Neural crest cell (in vitro differentiated cells): ENCODE measurements at regions not wholly inside any gene's neighbourhood (a gene's known extent, or its start where the extent isn't known, plus 50 kb on each side); places are given as distances from the start of the nearest gene placed in this dataset.
A peak's percentile ranks its signal among the peaks of the same experiment; 100 is the strongest.

Experiments used
- DNase-seq: peaks from one replicate; pipeline ENCODE4 v3.0.0; 2021; ENCODE audit warnings: low read depth, mixed read lengths, low spot score
- H3K27ac Mint-ChIP-seq: one replicate; pipeline ENCODE4 v1.8.0; 2021; ENCODE audit warnings: mild to moderate bottlenecking, mixed read lengths; ENCODE audit not compliant: unreplicated experiment
- H3K27me3 Mint-ChIP-seq: 2 replicates; pipeline ENCODE4 v1.8.0; 2021; ENCODE audit warnings: low read depth, mild to moderate bottlenecking, mixed read lengths
- H3K36me3 Mint-ChIP-seq: 2 replicates; pipeline ENCODE4 v1.8.0; 2021; ENCODE audit warnings: low read depth, mild to moderate bottlenecking, mixed read lengths
- H3K4me1 Mint-ChIP-seq: 2 replicates; pipeline ENCODE4 v1.8.0; 2021; ENCODE audit warnings: mixed read lengths
- H3K4me3 Mint-ChIP-seq: one replicate; pipeline ENCODE4 v1.8.0; 2021; ENCODE audit warnings: mild to moderate bottlenecking, mixed read lengths
- H3K9me3 Mint-ChIP-seq: 2 replicates; pipeline ENCODE4 v1.8.0; 2021; ENCODE audit warnings: mixed read lengths
- TF ChIP-seq, protein P1 (sequence below): fragments of 200-600 bp; sonication (generic); conservative IDR thresholded peaks from 2 replicates; pipeline ENCODE4 v1.5.0; 2021; ENCODE audit warnings: antibody characterized with exemption, mild to moderate bottlenecking

DNA sequence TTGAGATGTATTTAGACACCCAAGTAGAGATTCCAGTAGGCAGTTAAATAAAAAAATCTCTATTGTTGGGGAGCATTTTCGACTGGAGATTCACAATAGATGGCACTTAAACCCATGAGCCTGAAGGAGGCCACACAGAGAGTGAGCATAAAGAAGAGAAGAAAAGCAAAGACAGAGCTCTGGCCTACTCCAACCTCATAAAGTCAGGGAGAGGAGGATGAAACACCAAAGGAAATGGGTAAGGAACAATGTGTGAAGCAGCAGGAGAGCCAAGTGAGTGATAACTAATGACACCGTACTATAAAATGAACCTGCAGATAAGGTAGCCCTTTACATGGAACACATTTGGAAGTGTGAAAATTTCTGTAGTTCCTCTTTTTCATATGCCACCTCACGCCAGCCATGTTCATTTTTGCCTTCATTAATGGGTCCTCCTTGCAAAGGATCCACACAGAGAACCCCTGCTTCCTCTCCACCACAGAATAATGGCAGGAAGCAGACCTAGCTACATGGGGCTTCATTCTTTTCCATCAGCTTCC lies 150.0 kb upstream of the SYT10 start:
- H3K4me3 Mint-ChIP-seq = no peak overlapping the region
- TF ChIP-seq, protein P1, sequence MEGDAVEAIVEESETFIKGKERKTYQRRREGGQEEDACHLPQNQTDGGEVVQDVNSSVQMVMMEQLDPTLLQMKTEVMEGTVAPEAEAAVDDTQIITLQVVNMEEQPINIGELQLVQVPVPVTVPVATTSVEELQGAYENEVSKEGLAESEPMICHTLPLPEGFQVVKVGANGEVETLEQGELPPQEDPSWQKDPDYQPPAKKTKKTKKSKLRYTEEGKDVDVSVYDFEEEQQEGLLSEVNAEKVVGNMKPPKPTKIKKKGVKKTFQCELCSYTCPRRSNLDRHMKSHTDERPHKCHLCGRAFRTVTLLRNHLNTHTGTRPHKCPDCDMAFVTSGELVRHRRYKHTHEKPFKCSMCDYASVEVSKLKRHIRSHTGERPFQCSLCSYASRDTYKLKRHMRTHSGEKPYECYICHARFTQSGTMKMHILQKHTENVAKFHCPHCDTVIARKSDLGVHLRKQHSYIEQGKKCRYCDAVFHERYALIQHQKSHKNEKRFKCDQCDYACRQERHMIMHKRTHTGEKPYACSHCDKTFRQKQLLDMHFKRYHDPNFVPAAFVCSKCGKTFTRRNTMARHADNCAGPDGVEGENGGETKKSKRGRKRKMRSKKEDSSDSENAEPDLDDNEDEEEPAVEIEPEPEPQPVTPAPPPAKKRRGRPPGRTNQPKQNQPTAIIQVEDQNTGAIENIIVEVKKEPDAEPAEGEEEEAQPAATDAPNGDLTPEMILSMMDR = no peak
- no peaks in the 10 kb centered on the region for H3K9me3 Mint-ChIP-seq
- peaks cover 9% of the 10 kb centered on the region for H3K4me1 Mint-ChIP-seq
- no peaks in the 10 kb centered on the region for H3K27me3 Mint-ChIP-seq
- H3K27ac Mint-ChIP-seq = no peak overlapping the region
- H3K36me3 Mint-ChIP-seq = no peaks in the 10 kb centered on the region
- DNase-seq = no peak

- Mint-ChIP-seq H3K9me3 (no peaks in the 10 kb centered on the region), H3K36me3 (no peaks in the 10 kb centered on the region), H3K4me3 (no peak overlapping the region), H3K27me3 (no peaks in the 10 kb centered on the region), H3K4me1 (peaks cover 22% of the 10 kb centered on the region), H3K27ac (no peak overlapping the region)
- TF ChIP-seq, protein P1 = no peak
- no peak for DNase-seq
Measured at GRCh38 chr12:33593753-33594152, 154.1 kb upstream of the SYT10 start.

- TF ChIP-seq, protein P1 = no peak
- no peak overlapping the region for H3K4me3 Mint-ChIP-seq
- no peaks in the 10 kb centered on the region for H3K27me3 Mint-ChIP-seq
- no peak for DNase-seq
- H3K27ac Mint-ChIP-seq = no peak overlapping the region
- peaks cover 22% of the 10 kb centered on the region for H3K4me1 Mint-ChIP-seq
- H3K36me3 Mint-ChIP-seq = no peaks in the 10 kb centered on the region
- no peaks in the 10 kb centered on the region for H3K9me3 Mint-ChIP-seq
Measured at GRCh38 chr12:33596061-33596460, 156.4 kb upstream of the SYT10 start.

GRCh38 chr12:33596814-33597213 lies 157.2 kb upstream of the SYT10 start:
- DNase-seq = no peak
- H3K4me3 Mint-ChIP-seq = no peak overlapping the region
- no peaks in the 10 kb centered on the region for H3K36me3 Mint-ChIP-seq
- TF ChIP-seq, protein P1 = no peak
- H3K9me3 Mint-ChIP-seq = no peaks in the 10 kb centered on the region
- H3K27ac Mint-ChIP-seq = peak overlapping the region; percentile 13
- H3K4me1 Mint-ChIP-seq = peaks cover 22% of the 10 kb centered on the region
- no peaks in the 10 kb centered on the region for H3K27me3 Mint-ChIP-seq

GRCh38 chr12:33602515-33602914 lies 162.9 kb upstream of the SYT10 start:
- peaks cover 12% of the 10 kb centered on the region for H3K4me1 Mint-ChIP-seq
- no peak for DNase-seq
- H3K4me3 Mint-ChIP-seq = no peak overlapping the region
- TF ChIP-seq, protein P1 = no peak
- no peaks in the 10 kb centered on the region for H3K9me3 Mint-ChIP-seq
- H3K36me3 Mint-ChIP-seq = no peaks in the 10 kb centered on the region
- no peaks in the 10 kb centered on the region for H3K27me3 Mint-ChIP-seq
- no peak overlapping the region for H3K27ac Mint-ChIP-seq

GRCh38 chr12:33605757-33606156 lies 166.1 kb upstream of the SYT10 start:
- Mint-ChIP-seq H3K27ac (no peak overlapping the region), H3K9me3 (no peaks in the 10 kb centered on the region), H3K4me1 (peaks cover 4% of the 10 kb centered on the region), H3K36me3 (no peaks in the 10 kb centered on the region), H3K27me3 (no peaks in the 10 kb centered on the region), H3K4me3 (no peak overlapping the region)
- TF ChIP-seq, protein P1 = peak; percentile 72
- no peak for DNase-seq
